GM21737 (cell line): ENCODE measurements at regions not wholly inside any gene's neighbourhood (a gene's known extent, or its start where the extent isn't known, plus 50 kb on each side); places are given as distances from the start of the nearest gene placed in this dataset.

Experiments used
- ATAC-seq: cut with Tn5 transposase; IDR thresholded peaks from one replicate; pipeline ENCODE4 v1.9.1; 2021; ENCODE audit warnings: mild to moderate bottlenecking, moderate library complexity; ENCODE audit not compliant: unreplicated experiment

GRCh38 chr11:88405853-88406252, 68.3 kb upstream of the CTSC start:
- no peak for ATAC-seq

- ATAC-seq: no peak
These were observed 67.6 kb upstream of the CTSC start for GRCh38 chr11:88404932-88405710.

- ATAC-seq: no peak
These were observed 66.9 kb upstream of the CTSC start for GRCh38 chr11:88404391-88404790.

GRCh38 chr11:88402784-88403183, 65.2 kb upstream of the CTSC start:
- no peak for ATAC-seq

GRCh38 chr11:88402192-88402715, 64.7 kb upstream of the CTSC start:
- no peak for ATAC-seq

GRCh38 chr11:88398791-88399570, 61.4 kb upstream of the CTSC start:
- ATAC-seq: no peak

- no peak for ATAC-seq
These were observed 60.8 kb upstream of the CTSC start for GRCh38 chr11:88398372-88398771.

GRCh38 chr11:88390254-88390653, 52.7 kb upstream of the CTSC start:
- no peak for ATAC-seq

- no peak for ATAC-seq
These were observed 50.4 kb upstream of the CTSC start for GRCh38 chr11:88387957-88388356.
